A673 (cell line): ENCODE measurements at regions not wholly inside any gene's neighbourhood (a gene's known extent, or its start where the extent isn't known, plus 50 kb on each side); places are given as distances from the start of the nearest gene placed in this dataset.

Experiments used
- BruUV-seq: library from RNA; stranded (reverse); fragments of 400-500 nt; replicated peaks from 2 replicates; lab custom pipeline; 2021; lab: Mats Ljungman, UMichigan
- CTCF ChIA-PET: fragments of 300-600 bp; sonication (Branson Sonifier 250); formaldehyde crosslinking; loops from one replicate; lab custom pipeline; 2022; ENCODE audit warnings: antibody characterized with exemption; lab: Charles Lee
- POLR2A ChIA-PET: fragments of 300-600 bp; sonication (Branson Sonifier 250); formaldehyde crosslinking; loops from one replicate; lab custom pipeline; 2022; ENCODE audit warnings: antibody characterized with exemption; ENCODE audit not compliant: low non-redundant PET; lab: Charles Lee
- DNase-seq: peaks from one replicate; pipeline ENCODE4 v3.0.0-alpha.2; 2015; ENCODE audit warnings: low spot score
- H3K27ac ChIP-seq: fragments of 200-600 bp; sonication (generic); 2 replicates; pipeline ENCODE4 v1.5.1; 2016; ENCODE audit warnings: mixed run types, low read depth, mild to moderate bottlenecking, mixed read lengths, antibody characterized with exemption, low read length; ENCODE audit not compliant: poor library complexity, severe bottlenecking
- H3K27me3 ChIP-seq: fragments of 200-600 bp; sonication (generic); replicated peaks from 2 replicates; pipeline ENCODE4 v1.6.1; 2017; ENCODE audit warnings: mixed run types, low read depth, mild to moderate bottlenecking, mixed read lengths, antibody characterized with exemption, low read length; ENCODE audit not compliant: insufficient read depth, poor library complexity
- H3K36me3 ChIP-seq: fragments of 200-600 bp; sonication (generic); 2 replicates; pipeline ENCODE4 v1.6.1; 2016; ENCODE audit warnings: mixed run types, mild to moderate bottlenecking, mixed read lengths, antibody characterized with exemption, low read length; ENCODE audit not compliant: insufficient read depth, poor library complexity, severe bottlenecking
- H3K4me1 ChIP-seq: fragments of 200-600 bp; sonication (generic); 2 replicates; pipeline ENCODE4 v1.6.1; 2017; ENCODE audit warnings: mixed run types, mild to moderate bottlenecking, mixed read lengths, antibody characterized with exemption, low read length; ENCODE audit not compliant: insufficient read depth, poor library complexity, severe bottlenecking
- H3K4me3 ChIP-seq: fragments of 200-600 bp; sonication (generic); 2 replicates; pipeline ENCODE4 v1.5.1; 2016; ENCODE audit warnings: low read depth, mixed run types, mild to moderate bottlenecking, mixed read lengths, low read length; ENCODE audit not compliant: poor library complexity, severe bottlenecking
- H3K9me3 ChIP-seq: fragments of 200-600 bp; sonication (generic); 2 replicates; pipeline ENCODE4 v1.6.1; 2016; ENCODE audit warnings: mixed run types, low read depth, mild to moderate bottlenecking, mixed read lengths, antibody characterized with exemption, low read length; ENCODE audit not compliant: poor library complexity, severe bottlenecking
- EZH2 ChIP-seq: fragments of 200-600 bp; sonication (generic); IDR thresholded peaks from 2 replicates; pipeline ENCODE4 v1.6.1; 2017; ENCODE audit warnings: borderline replicate concordance, low read depth, mild to moderate bottlenecking, mixed read lengths, antibody characterized with exemption, low read length; ENCODE audit not compliant: poor library complexity, severe bottlenecking
- intact Hi-C: fragments of 100-400 bp; cut with micrococcal nuclease; formaldehyde crosslinking; loops from one replicate; pipeline ENCODE4 v1.10.0; 2022; ENCODE audit not compliant: unreplicated experiment
- TF ChIP-seq, protein P1 (sequence below): fragments of 300-800, 200-600 bp; sonication (generic); conservative IDR thresholded peaks from 2 replicates; pipeline ENCODE4 v1.5.1; 2017; ENCODE audit warnings: low read depth, mild to moderate bottlenecking, antibody characterized with exemption, low read length, moderate library complexity, mixed read lengths

- intact Hi-C loops: loop anchor here (10.0 kb wide), 1 partner anchor 139 kb away; no protein-coding TSS in a partner anchor
- Histone ChIP-seq H3K9me3 (peaks cover 12% of the 10 kb centered on the region), H3K27ac (no peak overlapping the region), H3K27me3 (no peaks in the 10 kb centered on the region), H3K4me3 (no peak overlapping the region), H3K36me3 (no peaks in the 10 kb centered on the region), H3K4me1 (no peaks in the 10 kb centered on the region)
- TF ChIP-seq, protein P1, sequence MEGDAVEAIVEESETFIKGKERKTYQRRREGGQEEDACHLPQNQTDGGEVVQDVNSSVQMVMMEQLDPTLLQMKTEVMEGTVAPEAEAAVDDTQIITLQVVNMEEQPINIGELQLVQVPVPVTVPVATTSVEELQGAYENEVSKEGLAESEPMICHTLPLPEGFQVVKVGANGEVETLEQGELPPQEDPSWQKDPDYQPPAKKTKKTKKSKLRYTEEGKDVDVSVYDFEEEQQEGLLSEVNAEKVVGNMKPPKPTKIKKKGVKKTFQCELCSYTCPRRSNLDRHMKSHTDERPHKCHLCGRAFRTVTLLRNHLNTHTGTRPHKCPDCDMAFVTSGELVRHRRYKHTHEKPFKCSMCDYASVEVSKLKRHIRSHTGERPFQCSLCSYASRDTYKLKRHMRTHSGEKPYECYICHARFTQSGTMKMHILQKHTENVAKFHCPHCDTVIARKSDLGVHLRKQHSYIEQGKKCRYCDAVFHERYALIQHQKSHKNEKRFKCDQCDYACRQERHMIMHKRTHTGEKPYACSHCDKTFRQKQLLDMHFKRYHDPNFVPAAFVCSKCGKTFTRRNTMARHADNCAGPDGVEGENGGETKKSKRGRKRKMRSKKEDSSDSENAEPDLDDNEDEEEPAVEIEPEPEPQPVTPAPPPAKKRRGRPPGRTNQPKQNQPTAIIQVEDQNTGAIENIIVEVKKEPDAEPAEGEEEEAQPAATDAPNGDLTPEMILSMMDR: no peak
- no peak for TF ChIP-seq EZH2
- BruUV-seq: no TSS peak
- POLR2A ChIA-PET: no interaction called here
- no peak for DNase-seq
- CTCF ChIA-PET: no interaction called here
Measured at GRCh38 chr6:112923940-112924587, 576.9 kb downstream of the RFPL4B start.

DNA sequence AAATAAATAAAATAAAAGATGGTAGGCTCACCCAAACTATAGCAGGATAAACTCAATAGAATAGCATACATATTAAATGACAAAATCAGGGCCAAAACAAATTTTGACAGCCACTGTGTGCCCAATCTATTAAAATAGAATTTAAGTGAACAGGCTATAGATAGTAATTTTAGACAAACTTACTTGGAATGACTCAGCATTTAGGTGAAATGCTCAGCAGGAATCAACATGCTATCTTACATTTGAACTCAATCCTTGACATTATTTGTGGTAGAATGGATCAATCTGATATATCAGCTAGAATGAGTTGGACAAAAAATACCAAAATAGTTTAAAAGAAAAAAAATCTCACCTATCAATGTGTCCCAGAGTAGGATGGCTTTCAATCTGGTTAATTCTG, 578.6 kb downstream of the RFPL4B start:
- Histone ChIP-seq H3K4me1 (no peaks in the 10 kb centered on the region), H3K27me3 (no peaks in the 10 kb centered on the region), H3K9me3 (peaks cover 12% of the 10 kb centered on the region), H3K4me3 (no peak overlapping the region), H3K27ac (no peak overlapping the region), H3K36me3 (no peaks in the 10 kb centered on the region)
- no peak for DNase-seq
- CTCF ChIA-PET: no interaction called here
- no peak for TF ChIP-seq EZH2
- TF ChIP-seq, protein P1: no peak
- intact Hi-C loops: loop anchor here (10.0 kb wide), 1 partner anchor 141 kb away; no protein-coding TSS in a partner anchor
- POLR2A ChIA-PET: no interaction called here
- BruUV-seq: no TSS peak

DNA sequence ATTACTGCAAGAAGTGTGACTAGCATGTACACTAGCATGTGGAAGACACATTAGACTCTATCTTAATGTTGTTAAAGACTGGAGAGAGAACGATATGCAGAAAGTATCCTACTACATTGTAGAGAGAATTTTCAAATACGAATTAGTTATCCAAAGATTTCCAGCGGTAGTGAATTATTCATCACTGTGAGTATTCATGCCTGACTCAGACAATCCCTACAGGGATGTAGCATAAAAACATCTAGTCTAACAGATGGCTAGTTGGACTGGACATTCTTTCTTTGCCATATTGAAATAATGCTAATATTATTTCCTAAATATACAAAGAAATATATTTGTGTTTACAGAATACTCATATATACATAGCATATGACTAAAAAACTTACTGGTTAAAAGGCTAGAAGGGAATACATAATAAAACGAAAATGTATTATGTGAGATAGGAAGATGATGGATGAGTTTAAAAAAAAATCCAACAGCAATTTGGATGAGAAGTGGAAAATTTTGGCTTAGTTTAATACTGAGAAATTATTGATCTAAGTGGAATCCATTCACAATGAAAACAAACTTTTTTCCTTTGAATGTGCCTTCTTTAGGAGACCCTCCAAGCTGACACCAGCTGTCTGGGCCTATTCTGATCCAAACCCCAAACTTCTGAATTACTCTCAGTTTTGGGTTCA, 580.7 kb downstream of the RFPL4B start:
- no peak for DNase-seq
- H3K4me1 ChIP-seq: peaks cover 3% of the 10 kb centered on the region
- no peak overlapping the region for H3K27ac ChIP-seq
- CTCF ChIA-PET: no interaction called here
- H3K9me3 ChIP-seq: peaks cover 2% of the 10 kb centered on the region
- POLR2A ChIA-PET: no interaction called here
- no peak overlapping the region for H3K4me3 ChIP-seq
- no peaks in the 10 kb centered on the region for H3K36me3 ChIP-seq
- TF ChIP-seq, protein P1: no peak
- no peak for TF ChIP-seq EZH2
- intact Hi-C loops: loop anchor here (10.0 kb wide), 1 partner anchor 143 kb away; no protein-coding TSS in a partner anchor
- H3K27me3 ChIP-seq: no peaks in the 10 kb centered on the region
- BruUV-seq: no TSS peak
